ENCODE measurements at regions not wholly inside any gene's neighbourhood (a gene's known extent, or its start where the extent isn't known, plus 50 kb on each side); places are given as distances from the start of the nearest gene placed in this dataset.

DNA sequence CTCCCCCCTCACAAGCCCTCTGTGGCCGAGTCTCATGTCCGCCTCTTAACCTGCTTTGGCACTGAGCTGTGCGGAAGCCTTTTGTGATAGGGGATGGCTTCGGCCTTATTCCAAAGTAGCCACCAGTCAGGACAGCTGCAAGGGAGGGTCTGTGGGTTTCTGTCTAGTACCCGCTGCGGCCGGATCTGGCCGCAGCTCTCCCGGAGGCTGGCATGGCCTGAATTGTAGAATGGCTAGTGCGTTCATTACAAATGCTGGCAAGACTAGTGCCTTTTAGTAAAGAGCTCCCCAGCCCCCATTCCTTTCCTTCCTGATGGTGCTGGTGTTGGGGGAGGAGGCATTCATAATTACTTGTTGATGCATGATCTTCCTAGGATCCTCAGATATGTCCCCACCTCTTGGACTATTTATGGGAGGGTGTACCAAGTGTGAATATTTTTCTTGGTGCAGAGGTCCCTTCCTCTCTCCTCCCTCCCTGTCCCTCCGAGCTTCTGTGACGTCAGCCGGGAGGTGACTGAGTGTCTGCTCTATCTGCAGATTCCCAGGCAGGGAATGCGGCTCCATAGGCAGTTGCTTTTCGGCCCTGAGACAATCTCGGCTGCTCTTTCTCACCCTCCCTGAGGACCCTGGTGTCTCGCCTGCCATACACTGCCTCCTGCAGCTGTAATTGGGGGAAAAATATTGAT is 108.7 kb upstream of the E2F8 start:
- no peak for TF ChIP-seq EZH2 (IDR thresholded peaks at IDR 0.05; ENCODE audit: insufficient read depth, low read length)
- TF ChIP-seq, protein P1, sequence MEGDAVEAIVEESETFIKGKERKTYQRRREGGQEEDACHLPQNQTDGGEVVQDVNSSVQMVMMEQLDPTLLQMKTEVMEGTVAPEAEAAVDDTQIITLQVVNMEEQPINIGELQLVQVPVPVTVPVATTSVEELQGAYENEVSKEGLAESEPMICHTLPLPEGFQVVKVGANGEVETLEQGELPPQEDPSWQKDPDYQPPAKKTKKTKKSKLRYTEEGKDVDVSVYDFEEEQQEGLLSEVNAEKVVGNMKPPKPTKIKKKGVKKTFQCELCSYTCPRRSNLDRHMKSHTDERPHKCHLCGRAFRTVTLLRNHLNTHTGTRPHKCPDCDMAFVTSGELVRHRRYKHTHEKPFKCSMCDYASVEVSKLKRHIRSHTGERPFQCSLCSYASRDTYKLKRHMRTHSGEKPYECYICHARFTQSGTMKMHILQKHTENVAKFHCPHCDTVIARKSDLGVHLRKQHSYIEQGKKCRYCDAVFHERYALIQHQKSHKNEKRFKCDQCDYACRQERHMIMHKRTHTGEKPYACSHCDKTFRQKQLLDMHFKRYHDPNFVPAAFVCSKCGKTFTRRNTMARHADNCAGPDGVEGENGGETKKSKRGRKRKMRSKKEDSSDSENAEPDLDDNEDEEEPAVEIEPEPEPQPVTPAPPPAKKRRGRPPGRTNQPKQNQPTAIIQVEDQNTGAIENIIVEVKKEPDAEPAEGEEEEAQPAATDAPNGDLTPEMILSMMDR (IDR thresholded peaks at IDR 0.05; ENCODE audit: insufficient read depth, low read depth, low read length): no peak
